ENCODE measurements at regions not wholly inside any gene's neighbourhood (a gene's known extent, or its start where the extent isn't known, plus 50 kb on each side); places are given as distances from the start of the nearest gene placed in this dataset.

- TF ChIP-seq CTCF (conservative IDR thresholded peaks at IDR 0.05; ENCODE audit: low read depth, low read length), result no peak
- no peak for TF ChIP-seq EZH2 (IDR thresholded peaks at IDR 0.05; ENCODE audit: borderline replicate concordance, low read depth, low read length, poor library complexity, severe bottlenecking)
Measured at GRCh38 chr2:136310797-136311603, 193.1 kb upstream of the CXCR4 start.
